Suprapubic skin (tissue), 4 donors: ENCODE measurements at regions not wholly inside any gene's neighbourhood (a gene's known extent, or its start where the extent isn't known, plus 50 kb on each side); places are given as distances from the start of the nearest gene placed in this dataset.

Experiments used
- CTCF ChIP-seq, 2 donors: fragments of 200-600 bp in 1 of 2; fragments of 450-650 bp in 1 of 2; sonication (generic) in 1 of 2; IDR thresholded peaks; one replicate each; pipeline ENCODE4 v1.5.1; 2016 to 2019; ENCODE audit warnings: antibody characterized with exemption in 2 of 2, mild to moderate bottlenecking in 1 of 2, moderate library complexity in 1 of 2
- EP300 ChIP-seq: sonication (generic); formaldehyde crosslinking; IDR thresholded peaks from one replicate; pipeline ENCODE4 v1.6.1; 2017; ENCODE audit warnings: antibody characterized with exemption
- POLR2A ChIP-seq, 2 donors: fragments of 450-650 bp; IDR thresholded peaks; one replicate each; pipeline ENCODE4 v1.6.1; 2017; ENCODE audit warnings: antibody characterized with exemption in 2 of 2, mild to moderate bottlenecking in 2 of 2, moderate library complexity in 2 of 2
- POLR2AphosphoS5 ChIP-seq, 3 donors: sonication (generic); formaldehyde crosslinking; IDR thresholded peaks; one replicate each; pipeline ENCODE4 v1.6.1; 2017; ENCODE audit warnings: antibody characterized with exemption in 3 of 3

DNA sequence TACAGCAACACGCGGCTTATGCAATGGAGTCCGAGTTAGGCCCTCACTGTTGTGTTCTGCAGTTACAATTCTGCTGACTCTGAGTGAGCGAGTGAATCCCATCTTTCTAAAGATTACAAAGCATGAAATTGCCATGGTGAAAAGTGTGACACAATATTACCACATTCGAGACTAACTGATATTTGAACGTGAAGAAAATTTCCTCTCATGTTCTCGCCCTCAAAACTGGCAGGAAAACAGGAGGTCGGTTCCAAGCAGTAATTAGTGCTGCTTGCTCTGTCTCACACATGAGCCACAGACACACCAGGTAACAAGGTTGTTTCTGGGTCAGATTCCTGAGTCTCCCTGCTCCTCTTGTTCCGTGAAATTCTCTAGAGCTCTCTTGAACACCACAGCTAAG is 93.7 kb upstream of the RIOK3 start:
- TF ChIP-seq CTCF (IDR thresholded peaks at IDR 0.05) (no peak), EP300 (no peak), POLR2AphosphoS5 (IDR thresholded peaks at IDR 0.05) (no peak), POLR2A (IDR thresholded peaks at IDR 0.05) (no peak)
